OCI-LY7 (cell line): ENCODE measurements at regions not wholly inside any gene's neighbourhood (a gene's known extent, or its start where the extent isn't known, plus 50 kb on each side); places are given as distances from the start of the nearest gene placed in this dataset.

ENCODE experiments used
- BruUV-seq: library from RNA; stranded (reverse); fragments of 400-500 nt; replicated peaks from 2 replicates; lab custom pipeline; 2021; lab: Mats Ljungman, UMichigan
- CTCF ChIA-PET: fragments of 300-600 bp; sonication (Branson Sonifier 250); formaldehyde crosslinking; loops from one replicate; lab custom pipeline; 2022; ENCODE audit warnings: antibody characterized with exemption; ENCODE audit not compliant: unreplicated experiment; lab: Charles Lee
- POLR2A ChIA-PET: fragments of 300-600 bp; sonication (Branson Sonifier 250); formaldehyde crosslinking; loops from one replicate; lab custom pipeline; 2022; ENCODE audit warnings: antibody characterized with exemption; lab: Charles Lee
- DNase-seq: peaks from one replicate; pipeline ENCODE4 v3.0.0-alpha.2; 2015; ENCODE audit warnings: low spot score
- H2AFZ ChIP-seq: fragments of 200-600 bp; sonication (generic), shearing (Covaris generic); 2 replicates; pipeline ENCODE4 v1.6.1; 2014; ENCODE audit warnings: mild to moderate bottlenecking, antibody characterized with exemption, low read length, moderate library complexity
- H3K27ac ChIP-seq: fragments of 200-600 bp; sonication (generic); 2 replicates; pipeline ENCODE4 v1.5.1; 2014; ENCODE audit warnings: mixed run types, low read depth, mild to moderate bottlenecking, moderate library complexity, low read length, inconsistent platforms; ENCODE audit not compliant: poor library complexity, severe bottlenecking
- H3K36me3 ChIP-seq: fragments of 200-600 bp; sonication (generic); 2 replicates; pipeline ENCODE4 v1.6.1; 2014; ENCODE audit warnings: mild to moderate bottlenecking, antibody characterized with exemption, low read length, moderate library complexity, mixed read lengths; ENCODE audit not compliant: insufficient read depth
- H3K4me1 ChIP-seq: fragments of 200-600 bp; sonication (generic); 2 replicates; pipeline ENCODE4 v1.5.1; 2014; ENCODE audit warnings: mild to moderate bottlenecking, low read length; ENCODE audit not compliant: insufficient read depth, poor library complexity, severe bottlenecking
- H3K4me2 ChIP-seq: fragments of 200-600 bp; sonication (generic); 2 replicates; pipeline ENCODE4 v1.6.1; 2014; ENCODE audit warnings: mild to moderate bottlenecking, low read length
- H3K4me3 ChIP-seq: fragments of 200-600 bp; sonication (generic); 2 replicates; pipeline ENCODE4 v1.5.1; 2014; ENCODE audit warnings: mild to moderate bottlenecking, low read depth, low read length; ENCODE audit not compliant: poor library complexity, severe bottlenecking
- H3K79me2 ChIP-seq: fragments of 200-600 bp; sonication (generic); 2 replicates; pipeline ENCODE4 v1.6.1; 2016; ENCODE audit warnings: low read depth, mild to moderate bottlenecking, low read length, moderate library complexity, mixed read lengths; ENCODE audit not compliant: insufficient read depth
- H3K9me2 ChIP-seq: fragments of 200-600 bp; sonication (generic); 2 replicates; pipeline ENCODE4 v1.6.1; 2016; ENCODE audit warnings: mild to moderate bottlenecking, low read length, mixed read lengths; ENCODE audit not compliant: insufficient read depth
- H3K9me3 ChIP-seq: fragments of 200-600 bp; sonication (generic); 2 replicates; pipeline ENCODE4 v1.6.1; 2014; ENCODE audit warnings: mild to moderate bottlenecking, mixed run types, low read length, mixed read lengths
- H4K20me1 ChIP-seq: fragments of 200-600 bp; sonication (generic); 2 replicates; pipeline ENCODE4 v1.6.1; 2014; ENCODE audit warnings: mild to moderate bottlenecking, antibody characterized with exemption, low read length, moderate library complexity, mixed read lengths; ENCODE audit not compliant: insufficient read depth
- EZH2phosphoT487 ChIP-seq: fragments of 200-600 bp; sonication (generic); IDR thresholded peaks from 2 replicates; pipeline ENCODE4 v1.6.1; 2018; ENCODE audit warnings: low read depth, borderline replicate concordance, mild to moderate bottlenecking, mixed run types, antibody characterized with exemption, low read length, moderate library complexity, mixed read lengths
- intact Hi-C: fragments of 100-400 bp; cut with micrococcal nuclease; formaldehyde crosslinking; loops from one replicate; pipeline ENCODE4 v1.10.0; 2022; ENCODE audit not compliant: unreplicated experiment
- TF ChIP-seq, protein P1 (sequence below): fragments of 200-600 bp; sonication (generic); conservative IDR thresholded peaks from 2 replicates; pipeline ENCODE4 v1.5.1; 2014; ENCODE audit warnings: mild to moderate bottlenecking, antibody characterized with exemption, low read length, moderate library complexity, mixed read lengths

DNA sequence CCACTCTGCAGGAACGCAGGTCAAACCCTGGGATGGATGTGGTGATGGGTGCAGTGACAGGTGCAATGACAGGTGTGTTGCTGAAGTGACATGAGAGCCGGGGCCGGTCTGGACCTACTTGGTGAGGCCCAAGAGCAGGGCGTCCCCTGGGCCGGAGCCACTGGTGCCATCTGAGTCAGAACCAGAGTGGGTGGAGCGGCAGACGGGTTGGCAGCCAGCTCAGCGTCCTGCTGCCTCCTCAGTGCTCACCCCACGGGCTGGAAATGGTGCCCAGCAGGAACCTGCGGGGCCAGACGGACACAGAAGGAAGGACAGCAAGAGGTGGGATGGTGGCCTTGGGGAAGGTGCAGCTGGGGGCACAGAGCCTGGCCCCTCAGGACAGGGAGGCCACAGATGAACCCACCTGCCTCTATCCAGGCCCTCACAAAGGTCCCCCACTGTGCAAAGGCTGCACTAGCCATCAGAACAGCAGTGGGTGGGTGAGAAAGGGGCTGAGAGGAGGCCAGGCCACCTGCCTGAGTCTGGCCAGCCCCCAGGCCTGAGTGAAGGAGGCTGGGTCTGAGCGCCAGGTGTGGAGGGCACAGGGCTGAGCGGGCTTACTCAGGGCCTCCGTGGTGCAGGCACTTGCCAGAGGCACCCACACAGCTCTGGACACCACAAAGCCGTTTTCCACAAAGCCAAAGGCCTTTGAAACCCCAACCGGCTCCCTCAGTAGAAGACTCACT is 129.0 kb upstream of the PPP2R2D start:
- Histone ChIP-seq H3K79me2 (no peaks in the 10 kb centered on the region), H3K4me2 (no peak overlapping the region), H3K27ac (no peak overlapping the region), H3K36me3 (no peaks in the 10 kb centered on the region), H2AFZ (no peak overlapping the region), H3K9me2 (no peaks in the 10 kb centered on the region), H3K4me3 (no peak overlapping the region), H4K20me1 (no peaks in the 10 kb centered on the region), H3K4me1 (no peaks in the 10 kb centered on the region), H3K9me3 (0 out of 2 replicates have a peak, but pooled peaks cover 1% of the 10 kb centered on the region)
- intact Hi-C loops, result no loop called here
- CTCF ChIA-PET, result no interaction called here
- no TSS peak for BruUV-seq
- TF ChIP-seq EZH2phosphoT487, result no peak
- TF ChIP-seq, protein P1, sequence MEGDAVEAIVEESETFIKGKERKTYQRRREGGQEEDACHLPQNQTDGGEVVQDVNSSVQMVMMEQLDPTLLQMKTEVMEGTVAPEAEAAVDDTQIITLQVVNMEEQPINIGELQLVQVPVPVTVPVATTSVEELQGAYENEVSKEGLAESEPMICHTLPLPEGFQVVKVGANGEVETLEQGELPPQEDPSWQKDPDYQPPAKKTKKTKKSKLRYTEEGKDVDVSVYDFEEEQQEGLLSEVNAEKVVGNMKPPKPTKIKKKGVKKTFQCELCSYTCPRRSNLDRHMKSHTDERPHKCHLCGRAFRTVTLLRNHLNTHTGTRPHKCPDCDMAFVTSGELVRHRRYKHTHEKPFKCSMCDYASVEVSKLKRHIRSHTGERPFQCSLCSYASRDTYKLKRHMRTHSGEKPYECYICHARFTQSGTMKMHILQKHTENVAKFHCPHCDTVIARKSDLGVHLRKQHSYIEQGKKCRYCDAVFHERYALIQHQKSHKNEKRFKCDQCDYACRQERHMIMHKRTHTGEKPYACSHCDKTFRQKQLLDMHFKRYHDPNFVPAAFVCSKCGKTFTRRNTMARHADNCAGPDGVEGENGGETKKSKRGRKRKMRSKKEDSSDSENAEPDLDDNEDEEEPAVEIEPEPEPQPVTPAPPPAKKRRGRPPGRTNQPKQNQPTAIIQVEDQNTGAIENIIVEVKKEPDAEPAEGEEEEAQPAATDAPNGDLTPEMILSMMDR, result no peak
- DNase-seq, result no peak
- POLR2A ChIA-PET, result no interaction called here

DNA sequence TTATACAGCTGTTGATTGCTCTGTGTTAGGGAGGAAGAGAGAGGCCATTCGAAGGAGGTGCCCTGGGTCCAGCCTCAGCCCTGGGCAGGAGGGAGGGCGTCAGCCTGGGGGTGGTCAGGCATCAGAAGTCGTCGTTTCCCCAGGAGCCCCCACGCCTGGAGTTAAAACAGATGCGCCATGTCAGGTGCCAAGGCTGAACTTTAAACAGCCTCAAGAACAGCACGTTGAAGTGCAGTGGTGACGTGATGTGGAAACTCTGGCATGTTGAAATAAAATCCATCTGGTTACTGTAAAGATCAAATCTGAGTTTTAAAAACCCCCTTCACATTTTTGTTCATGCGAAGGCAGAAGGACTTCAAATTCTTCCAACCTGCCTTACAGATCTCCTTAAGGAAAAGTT is 128.4 kb upstream of the PPP2R2D start:
- BruUV-seq, result no TSS peak

More for the DNA sequence above, 128.4 kb upstream of the PPP2R2D start:
- Histone ChIP-seq H3K4me3 (no peak overlapping the region), H4K20me1 (no peaks in the 10 kb centered on the region), H2AFZ (no peak overlapping the region), H3K36me3 (no peaks in the 10 kb centered on the region), H3K79me2 (no peaks in the 10 kb centered on the region), H3K27ac (no peak overlapping the region), H3K9me3 (0 out of 2 replicates have a peak, but pooled peaks cover 8% of the 10 kb centered on the region), H3K9me2 (no peaks in the 10 kb centered on the region), H3K4me1 (no peaks in the 10 kb centered on the region), H3K4me2 (no peak overlapping the region)
- TF ChIP-seq, protein P1, result no peak
- TF ChIP-seq EZH2phosphoT487, result no peak
- ChIA-PET POLR2A (no interaction called here), CTCF (no interaction called here)
- intact Hi-C loops, result no loop called here
- DNase-seq, result no peak
